NCI-H2227 (cell line): ENCODE measurements at regions not wholly inside any gene's neighbourhood (a gene's known extent, or its start where the extent isn't known, plus 50 kb on each side); places are given as distances from the start of the nearest gene placed in this dataset.

Source experiments
- DNase-seq: peaks from one replicate; lab custom pipeline; 2025; ENCODE audit not compliant: unreplicated experiment; lab: John Stamatoyannopoulos, UW

DNA sequence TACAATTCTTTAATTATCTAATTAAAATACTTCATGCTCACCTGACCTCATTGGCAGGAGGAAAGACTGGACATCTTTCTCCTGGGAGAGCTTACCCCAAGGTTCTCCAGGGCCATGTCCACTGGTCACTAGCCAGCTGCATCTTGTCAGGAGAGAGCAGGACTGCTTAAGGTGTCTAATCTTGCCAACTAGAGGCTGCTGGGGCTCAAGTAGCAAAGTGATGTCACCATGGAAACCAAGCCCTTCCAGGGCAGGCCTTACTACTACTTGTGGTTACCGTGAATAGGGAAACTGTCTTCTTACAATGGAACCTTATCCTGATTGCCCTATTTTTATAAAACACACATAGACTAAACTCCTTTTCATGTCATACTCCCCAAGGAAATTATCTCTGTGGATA, 376.4 kb downstream of the SNAPC1 start:
- no peak for DNase-seq

DNA sequence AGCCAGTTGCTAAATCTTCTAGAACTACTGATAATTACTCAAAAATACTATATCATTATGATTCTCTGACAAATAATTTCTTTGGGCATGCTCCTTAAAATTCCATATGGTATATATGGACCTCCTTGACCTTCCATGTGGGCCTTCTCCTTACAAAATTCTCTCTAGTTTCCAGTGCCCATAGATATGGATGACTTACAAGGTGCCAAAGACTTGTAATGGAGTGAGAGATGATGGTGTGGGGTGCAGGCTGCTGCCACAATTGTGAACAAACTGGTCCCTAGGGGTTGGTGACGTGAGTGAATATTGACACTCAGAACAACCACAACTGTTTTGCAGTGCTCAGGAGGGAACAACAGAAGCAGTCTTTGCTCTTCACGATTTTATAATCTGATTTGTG, 378.9 kb downstream of the SNAPC1 start:
- DNase-seq, result no peak

DNA sequence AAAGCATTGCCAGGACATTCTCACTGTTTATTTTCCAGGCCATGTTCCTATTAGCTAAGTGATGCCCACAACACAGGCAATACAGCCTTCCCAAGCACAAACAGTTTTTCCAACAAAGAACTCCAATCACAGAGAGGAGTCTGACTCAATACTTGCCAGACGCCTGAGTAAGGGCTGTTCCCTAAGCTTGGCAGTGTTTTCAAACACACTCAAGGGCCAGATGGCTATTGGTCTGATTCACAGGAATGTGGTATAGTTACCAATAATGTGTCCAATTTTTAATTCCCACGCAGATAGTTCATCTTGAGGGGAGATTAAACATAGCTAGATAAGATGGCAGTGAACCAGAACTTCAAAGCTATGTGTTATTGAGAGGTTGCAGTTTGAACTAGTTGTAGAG, 381.0 kb downstream of the SNAPC1 start:
- DNase-seq, result no peak

- DNase-seq, result no peak
Measured at GRCh38 chr14:62144863-62145262, 382.6 kb downstream of the SNAPC1 start.

DNA sequence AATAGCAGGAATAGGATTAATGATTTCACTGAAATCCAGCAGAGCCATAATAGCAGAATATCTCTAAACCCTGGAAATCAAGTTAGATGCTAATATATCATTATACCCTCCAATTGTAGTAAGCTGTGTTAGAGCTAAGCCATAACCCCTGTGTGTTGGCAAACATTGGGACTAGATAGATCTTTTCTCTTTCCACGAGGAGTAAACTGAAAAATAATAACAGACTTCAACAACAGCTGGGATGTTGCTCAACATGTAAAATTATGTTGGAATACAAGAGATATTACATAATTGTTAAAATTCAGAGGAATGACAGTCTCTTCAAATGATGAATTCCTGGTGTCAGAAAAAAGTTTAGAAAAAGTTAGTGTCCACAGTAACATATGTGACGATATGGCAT, 383.8 kb downstream of the SNAPC1 start:
- no peak for DNase-seq

GRCh38 chr14:62156052-62156451, 393.8 kb downstream of the SNAPC1 start:
- DNase-seq, result no peak

GRCh38 chr14:62158779-62159178, 396.6 kb downstream of the SNAPC1 start:
- DNase-seq, result no peak

DNA sequence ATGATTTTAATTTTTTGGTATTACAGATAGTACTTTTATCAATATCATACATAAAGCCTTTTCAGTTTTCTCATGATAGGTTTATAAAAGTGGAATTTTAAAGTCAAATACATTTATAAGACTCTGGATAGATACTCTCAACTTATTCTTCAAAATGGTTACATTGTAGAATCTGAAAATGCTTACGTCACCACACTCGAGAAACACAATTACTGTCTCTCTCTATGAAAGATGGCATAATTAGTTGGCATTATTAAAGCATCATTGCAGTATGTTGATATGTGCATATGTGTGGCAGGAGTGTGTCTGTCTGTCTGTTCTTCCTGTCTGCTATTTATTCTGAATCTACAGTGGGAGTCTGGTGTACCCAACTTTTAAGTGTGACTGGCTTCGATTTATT, 397.1 kb downstream of the SNAPC1 start:
- DNase-seq, result no peak

GRCh38 chr14:62162998-62163589, 400.9 kb downstream of the SNAPC1 start:
- DNase-seq, result peak; percentile 54

- no peak for DNase-seq
Measured at GRCh38 chr14:62168564-62169155, 406.4 kb downstream of the SNAPC1 start.

- DNase-seq, result peak; percentile 37
Measured at GRCh38 chr14:62179367-62180018, 417.3 kb downstream of the SNAPC1 start.

- no peak for DNase-seq
Measured at GRCh38 chr14:62181591-62181990, 419.4 kb downstream of the SNAPC1 start.

GRCh38 chr14:62185078-62185477, 422.9 kb downstream of the SNAPC1 start:
- no peak for DNase-seq

DNA sequence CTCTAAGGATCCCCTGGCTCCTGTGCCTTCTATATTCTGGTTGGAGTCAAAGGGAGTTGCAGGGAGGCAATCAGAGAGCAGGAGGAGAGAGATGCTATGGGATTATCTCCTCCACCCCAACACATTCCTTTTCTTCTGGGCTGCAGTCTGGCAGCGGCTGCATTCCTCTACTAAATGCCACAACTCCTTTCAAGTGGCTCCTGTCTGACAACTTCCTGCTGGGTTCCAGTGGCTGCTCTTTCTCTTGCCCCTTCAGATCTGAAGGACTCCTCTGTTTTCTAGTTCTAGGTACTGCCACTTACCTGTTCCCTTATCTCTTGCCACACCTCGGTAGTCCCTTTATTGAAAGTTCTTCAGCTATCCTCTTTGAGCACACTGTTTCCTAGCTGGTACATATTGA, 425.0 kb downstream of the SNAPC1 start:
- no peak for DNase-seq

DNA sequence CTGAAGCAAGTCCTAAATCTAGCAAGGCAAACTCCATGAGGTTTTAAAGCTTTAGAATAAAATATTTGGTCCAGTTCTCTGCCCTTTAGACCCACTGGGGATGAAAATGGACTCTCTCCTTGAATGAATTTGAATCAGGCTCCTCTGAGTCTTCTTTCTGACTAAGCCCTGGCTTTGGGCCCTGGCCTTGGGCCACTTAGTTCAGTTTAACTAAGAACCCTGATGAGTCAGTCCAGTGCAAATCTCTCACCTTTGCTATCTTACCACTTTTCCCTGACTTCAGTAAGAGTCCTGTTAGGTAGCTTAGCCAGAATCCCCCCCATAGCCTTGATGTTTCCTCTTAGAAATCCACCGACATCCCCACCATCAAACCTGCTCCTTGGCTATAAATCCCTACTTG, 427.5 kb downstream of the SNAPC1 start:
- DNase-seq, result no peak

GRCh38 chr14:62206456-62206855, 444.2 kb downstream of the SNAPC1 start:
- DNase-seq, result no peak

- DNase-seq, result no peak
Measured at GRCh38 chr14:62209287-62209899, 447.2 kb downstream of the SNAPC1 start.

DNA sequence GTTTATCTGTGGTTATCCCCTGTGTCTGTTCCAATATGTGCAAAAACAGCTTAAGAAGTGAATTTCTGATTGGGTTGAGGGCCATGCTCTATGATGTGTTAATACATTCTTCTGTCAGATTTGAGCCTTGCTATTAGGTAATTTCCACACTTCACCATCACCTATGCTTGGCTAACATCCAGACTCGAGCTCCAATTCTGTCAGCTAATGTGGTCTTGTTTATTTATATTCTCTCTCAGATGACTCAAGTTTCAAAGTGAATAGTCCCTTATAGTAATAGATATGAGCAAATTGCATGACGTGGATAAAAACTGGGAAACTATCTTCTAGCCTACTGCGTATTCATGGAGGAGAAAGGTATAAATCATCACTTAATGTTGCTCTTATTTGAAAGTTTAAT, 451.3 kb downstream of the SNAPC1 start:
- DNase-seq, result no peak

GRCh38 chr14:62216121-62216520, 453.9 kb downstream of the SNAPC1 start:
- DNase-seq, result no peak

GRCh38 chr14:62234849-62235248, 472.6 kb downstream of the SNAPC1 start:
- DNase-seq, result no peak

DNA sequence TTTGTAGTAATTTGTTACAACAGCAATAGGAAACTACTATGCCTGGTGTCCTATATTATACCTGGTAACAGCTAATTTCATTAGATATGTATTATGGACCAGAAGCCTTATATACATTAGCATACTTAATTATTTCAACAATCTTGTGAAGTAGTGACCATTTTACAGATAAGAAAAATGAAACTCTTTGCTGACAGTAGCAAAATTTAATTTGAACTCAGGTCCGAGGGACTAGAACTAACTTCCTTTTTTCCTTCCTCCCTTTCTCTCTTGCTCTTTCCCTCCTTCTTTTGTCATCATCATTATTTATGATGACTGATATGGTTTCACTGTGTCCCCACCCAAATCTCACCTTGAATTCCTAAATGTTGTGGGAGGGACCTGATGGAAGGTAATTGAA, 482.0 kb downstream of the SNAPC1 start:
- no peak for DNase-seq

GRCh38 chr14:62247266-62247665, 485.0 kb downstream of the SNAPC1 start:
- DNase-seq, result no peak
